Spinal cord (tissue), 9 donors: ENCODE measurements at regions not wholly inside any gene's neighbourhood (a gene's known extent, or its start where the extent isn't known, plus 50 kb on each side); places are given as distances from the start of the nearest gene placed in this dataset.
"Not testable (repeated sequence)": the region's sequence is repeated elsewhere in the genome, so short reads cannot be mapped to it uniquely, and the experiment has no call there.

Experiments used
- DNase-seq, 6 donors: peaks; one replicate each; pipeline versions ENCODE4 v3.0.0 to v3.0.0-alpha.2; 2013 to 2015; ENCODE audit warnings: low spot score in 6 of 6, low read depth in 4 of 6
- H3K27ac ChIP-seq: one replicate; pipeline ENCODE4 v1.5.1; 2013; ENCODE audit warnings: low read depth, low read length, control low read depth
- H3K27me3 ChIP-seq: one replicate; pipeline ENCODE4 v1.6.1; 2013; ENCODE audit warnings: low read length; ENCODE audit not compliant: control insufficient read depth, insufficient read depth
- H3K36me3 ChIP-seq: one replicate; pipeline ENCODE4 v1.6.1; 2013; ENCODE audit warnings: low read length; ENCODE audit not compliant: control insufficient read depth, insufficient read depth
- H3K4me1 ChIP-seq: one replicate; pipeline ENCODE4 v1.6.1; 2013; ENCODE audit warnings: low read length; ENCODE audit not compliant: control insufficient read depth, insufficient read depth
- H3K4me3 ChIP-seq: one replicate; pipeline ENCODE4 v1.5.1; 2013; ENCODE audit warnings: low read depth, low read length, control low read depth
- H3K9me3 ChIP-seq: one replicate; pipeline ENCODE4 v1.6.1; 2013; ENCODE audit warnings: low read length; ENCODE audit not compliant: control insufficient read depth, insufficient read depth
- WGBS: methylation state at CpG from one replicate; pipeline ENCODE4 v1.1.5; 2013; ENCODE audit warnings: missing lambda C conversion rate; ENCODE audit not compliant: insufficient coverage; 5-methylcytosine and 5-hydroxymethylcytosine counted together
- donor health status: healthy.

GRCh38 chr4:169330811-169331210 lies 60.1 kb upstream of the SH3RF1 start:
- whole genome bisulfite sequencing: 91% methylated on average over 10 of the region's 13 CpGs
- H3K9me3 ChIP-seq: no peaks in the 10 kb centered on the region
- no peak overlapping the region for H3K27ac ChIP-seq
- no peaks in the 10 kb centered on the region for H3K36me3 ChIP-seq
- no peak overlapping the region for H3K4me3 ChIP-seq
- H3K4me1 ChIP-seq: no peaks in the 10 kb centered on the region
- no peak for DNase-seq
- H3K27me3 ChIP-seq: no peaks in the 10 kb centered on the region

GRCh38 chr4:169330095-169330494 lies 59.3 kb upstream of the SH3RF1 start:
- Histone ChIP-seq H3K36me3 (no peaks in the 10 kb centered on the region), H3K4me1 (no peaks in the 10 kb centered on the region), H3K9me3 (no peaks in the 10 kb centered on the region), H3K27ac (no peak overlapping the region), H3K4me3 (no peak overlapping the region), H3K27me3 (no peaks in the 10 kb centered on the region)
- DNase-seq: no peak
- 95% methylated on average over 5 of the region's 6 CpGs for WGBS

GRCh38 chr4:169327951-169328350 lies 57.2 kb upstream of the SH3RF1 start:
- Histone ChIP-seq H3K27ac (no peak overlapping the region), H3K27me3 (no peaks in the 10 kb centered on the region), H3K4me1 (no peaks in the 10 kb centered on the region), H3K4me3 (no peak overlapping the region), H3K9me3 (no peaks in the 10 kb centered on the region), H3K36me3 (no peaks in the 10 kb centered on the region)
- WGBS: no CpG with 5 or more reads among the region's 3 CpGs
- no peak for DNase-seq

- H3K27ac ChIP-seq, DNase-seq, H3K36me3 ChIP-seq, H3K4me1 ChIP-seq, H3K9me3 ChIP-seq, H3K27me3 ChIP-seq, H3K4me3 ChIP-seq: not testable (repeated sequence)
- 100% methylated on average over 1 of the region's 1 CpG for WGBS
Measured at GRCh38 chr4:169323925-169324324, 53.2 kb upstream of the SH3RF1 start.

GRCh38 chr4:169322833-169323232 lies 52.1 kb upstream of the SH3RF1 start:
- not testable (repeated sequence) for H3K36me3 ChIP-seq, H3K27ac ChIP-seq, H3K4me1 ChIP-seq, H3K4me3 ChIP-seq, H3K27me3 ChIP-seq, DNase-seq, H3K9me3 ChIP-seq
